Sigmoid colon (tissue), 4 donors: ENCODE measurements at regions not wholly inside any gene's neighbourhood (a gene's known extent, or its start where the extent isn't known, plus 50 kb on each side); places are given as distances from the start of the nearest gene placed in this dataset.

Source experiments
- CTCF ChIP-seq, 4 experiments: fragments of 450-650 bp in 3 of 4; fragments of 200-600 bp in 1 of 4; IDR thresholded peaks; one replicate each; pipeline ENCODE4 v1.5.1; 2016 to 2019; ENCODE audit warnings: antibody characterized with exemption in 4 of 4, mild to moderate bottlenecking in 3 of 4, moderate library complexity in 2 of 4
- EP300 ChIP-seq, 4 donors: sonication (generic); formaldehyde crosslinking; IDR thresholded peaks; one replicate each; pipeline ENCODE4 v1.6.1; 2017; ENCODE audit warnings: antibody characterized with exemption in 4 of 4
- POLR2A ChIP-seq, 2 donors: fragments of 450-650 bp; IDR thresholded peaks; one replicate each; pipeline ENCODE4 v1.6.1; 2016; ENCODE audit warnings: antibody characterized with exemption in 2 of 2, mild to moderate bottlenecking in 2 of 2, moderate library complexity in 2 of 2

GRCh38 chr4:32789026-32789608 is 2068.9 kb downstream of the PCDH7 start:
- no peak for TF ChIP-seq CTCF (IDR thresholded peaks at IDR 0.05)
- no peak for TF ChIP-seq POLR2A (IDR thresholded peaks at IDR 0.05)
- TF ChIP-seq EP300 (IDR thresholded peaks at IDR 0.05), result no peak
